Breast epithelium (tissue), 4 donors: ENCODE measurements at regions not wholly inside any gene's neighbourhood (a gene's known extent, or its start where the extent isn't known, plus 50 kb on each side); places are given as distances from the start of the nearest gene placed in this dataset.

Experiments
- DNase-seq, 2 donors: peaks; one replicate each; pipeline ENCODE4 v3.0.0-alpha.2; 2019; ENCODE audit warnings: low spot score in 2 of 2
- H3K27ac ChIP-seq, 2 donors: fragments of 200-600 bp; sonication (generic) in 1 of 2; one replicate each; pipeline ENCODE4 v1.5.1; 2016 to 2019; ENCODE audit warnings: mild to moderate bottlenecking in 1 of 2
- H3K27me3 ChIP-seq, 2 donors: fragments of 200-600 bp; sonication (generic) in 1 of 2; one replicate each; pipeline versions ENCODE4 v1.5.1 to v1.6.0; 2017 to 2019; ENCODE audit warnings: control low read depth in 1 of 2, mild to moderate bottlenecking in 1 of 2
- H3K36me3 ChIP-seq: fragments of 200-600 bp; one replicate; pipeline ENCODE4 v1.5.1; 2019
- H3K4me1 ChIP-seq, 2 donors: fragments of 200-600 bp; sonication (generic); one replicate each; pipeline ENCODE4 v1.5.1; 2016 to 2019; ENCODE audit warnings: control low read depth in 1 of 2
- H3K4me3 ChIP-seq, 3 donors: fragments of 200-600 bp; sonication (generic); 1 replicate in 2 of 3; 2 replicates in 1 of 3; pipeline ENCODE4 v1.5.1; 2016 to 2019; ENCODE audit warnings: mild to moderate bottlenecking in 3 of 3, moderate library complexity in 2 of 3
- H3K9me3 ChIP-seq, 2 donors: fragments of 200-600 bp; sonication (generic) in 1 of 2; one replicate each; pipeline ENCODE4 v1.5.1; 2016 to 2019; ENCODE audit warnings: control low read depth in 1 of 2
- CTCF ChIP-seq, 3 donors: fragments of 450-650 bp; IDR thresholded peaks; one replicate each; pipeline ENCODE4 v1.5.1; 2016 to 2017; ENCODE audit warnings: antibody characterized with exemption in 3 of 3, mild to moderate bottlenecking in 3 of 3, moderate library complexity in 3 of 3
- POLR2A ChIP-seq: fragments of 450-650 bp; IDR thresholded peaks from one replicate; pipeline ENCODE4 v1.6.1; 2016; ENCODE audit warnings: antibody characterized with exemption, mild to moderate bottlenecking, moderate library complexity
- POLR2AphosphoS5 ChIP-seq, 3 donors: sonication (generic); formaldehyde crosslinking; IDR thresholded peaks; one replicate each; pipeline ENCODE4 v1.6.1; 2017; ENCODE audit warnings: antibody characterized with exemption in 3 of 3
- intact Hi-C: fragments of 100-400 bp; cut with DNase I; formaldehyde crosslinking; loops from one replicate; pipeline ENCODE4 v1.15.1; 2023; ENCODE audit warnings: low total_unique reads

- H3K27me3 ChIP-seq, result no peaks in the 10 kb centered on the region
- TF ChIP-seq POLR2A, result no peak
- no peak for TF ChIP-seq POLR2AphosphoS5 (IDR thresholded peaks at IDR 0.05)
- no peak for TF ChIP-seq CTCF (IDR thresholded peaks at IDR 0.05)
- intact Hi-C loops, result no loop called here
- H3K27ac ChIP-seq, result no peak overlapping the region
- peaks cover 0 to 7% of the 10 kb centered on the region in 2 donors for H3K9me3 ChIP-seq
- no peaks in the 10 kb centered on the region for H3K4me1 ChIP-seq
- no peak for DNase-seq
- H3K4me3 ChIP-seq, result no peak overlapping the region
- no peaks in the 10 kb centered on the region for H3K36me3 ChIP-seq
These were observed 556.3 kb downstream of the NUP35 start for GRCh38 chr2:183680573-183680972.

- no peaks in the 10 kb centered on the region for H3K36me3 ChIP-seq
- no peaks in the 10 kb centered on the region for H3K27me3 ChIP-seq
- no peak overlapping the region for H3K27ac ChIP-seq
- peaks cover 0 to 7% of the 10 kb centered on the region in 2 donors for H3K9me3 ChIP-seq
- H3K4me3 ChIP-seq, result no peak overlapping the region
- H3K4me1 ChIP-seq, result no peaks in the 10 kb centered on the region
- no peak for DNase-seq
- intact Hi-C loops, result no loop called here
- TF ChIP-seq CTCF (IDR thresholded peaks at IDR 0.05) (no peak), POLR2A (no peak), POLR2AphosphoS5 (IDR thresholded peaks at IDR 0.05) (no peak)
These were observed 560.4 kb downstream of the NUP35 start for GRCh38 chr2:183684686-183685085.

- DNase-seq, result no peak
- intact Hi-C loops, result no loop called here
- Histone ChIP-seq H3K27ac (no peak overlapping the region), H3K4me1 (no peaks in the 10 kb centered on the region), H3K27me3 (no peaks in the 10 kb centered on the region), H3K4me3 (no peak overlapping the region), H3K9me3 (peaks cover 0 to 10% of the 10 kb centered on the region in 2 donors), H3K36me3 (no peaks in the 10 kb centered on the region)
- TF ChIP-seq CTCF (IDR thresholded peaks at IDR 0.05), result no peak
- TF ChIP-seq POLR2A, result no peak
- no peak for TF ChIP-seq POLR2AphosphoS5 (IDR thresholded peaks at IDR 0.05)
These were observed 571.8 kb downstream of the NUP35 start for GRCh38 chr2:183696028-183696427.

GRCh38 chr2:183709829-183710228 lies 585.6 kb downstream of the NUP35 start:
- TF ChIP-seq CTCF (IDR thresholded peaks at IDR 0.05), result no peak
- intact Hi-C loops, result no loop called here
- H3K36me3 ChIP-seq, result no peaks in the 10 kb centered on the region
- H3K4me1 ChIP-seq, result no peaks in the 10 kb centered on the region
- H3K27me3 ChIP-seq, result no peaks in the 10 kb centered on the region
- H3K9me3 ChIP-seq, result no peaks in the 10 kb centered on the region
- H3K27ac ChIP-seq, result no peak overlapping the region
- H3K4me3 ChIP-seq, result no peak overlapping the region
- DNase-seq, result no peak

DNA sequence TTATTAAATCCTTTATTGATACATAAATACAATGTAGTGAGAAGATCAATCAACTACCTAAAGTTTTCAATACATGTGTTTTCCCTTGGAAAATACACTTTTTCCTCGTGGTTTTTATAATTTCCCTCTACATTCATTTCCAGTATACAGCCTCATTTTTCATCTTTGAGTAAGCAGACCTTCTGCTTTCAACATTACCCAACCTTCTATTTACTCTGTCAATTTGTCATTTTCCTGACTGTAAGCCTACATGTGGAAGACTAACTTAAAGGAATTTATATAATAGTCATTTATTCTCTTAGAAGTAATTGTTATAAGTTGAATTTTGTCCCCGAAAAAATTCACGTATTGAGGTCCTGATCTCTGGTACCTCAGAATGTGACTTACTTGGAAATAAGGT lies 594.0 kb downstream of the NUP35 start:
- TF ChIP-seq CTCF (IDR thresholded peaks at IDR 0.05) (no peak), POLR2AphosphoS5 (IDR thresholded peaks at IDR 0.05) (no peak), POLR2A (no peak)
- intact Hi-C loops, result no loop called here
- Histone ChIP-seq H3K27me3 (no peaks in the 10 kb centered on the region), H3K27ac (no peak overlapping the region), H3K4me1 (no peaks in the 10 kb centered on the region), H3K9me3 (no peaks in the 10 kb centered on the region), H3K4me3 (no peak overlapping the region), H3K36me3 (no peaks in the 10 kb centered on the region)
- DNase-seq, result no peak
